ENCODE measurements at regions not wholly inside any gene's neighbourhood (a gene's known extent, or its start where the extent isn't known, plus 50 kb on each side); places are given as distances from the start of the nearest gene placed in this dataset.

GRCh38 chr1:157227700-157228099, 89.5 kb upstream of the ETV3 start:
- no peak for TF ChIP-seq CTCF (IDR thresholded peaks at IDR 0.05)
- TF ChIP-seq POLR2AphosphoS5 (IDR thresholded peaks at IDR 0.05; ENCODE audit: low read depth, low read length), result no peak
- TF ChIP-seq SIN3A (IDR thresholded peaks at IDR 0.05; ENCODE audit: borderline replicate concordance, insufficient read depth, low read depth, low read length), result no peak
- no peak for TF ChIP-seq REST (IDR thresholded peaks at IDR 0.05; ENCODE audit: insufficient read depth in 1 of 2, low read depth in 2 of 2, low read length in 1 of 2)
- no peak for TF ChIP-seq TCF7L2 (IDR thresholded peaks at IDR 0.05; ENCODE audit: low read depth, low read length)
